G401.6 (cell line): ENCODE measurements at regions not wholly inside any gene's neighbourhood (a gene's known extent, or its start where the extent isn't known, plus 50 kb on each side); places are given as distances from the start of the nearest gene placed in this dataset.

ENCODE experiments used
- FAIRE-seq: peaks from 2 replicates; lab custom pipeline; 2012; peaks lifted over from hg19 to GRCh38; lab: Jason Lieb, UNC

DNA sequence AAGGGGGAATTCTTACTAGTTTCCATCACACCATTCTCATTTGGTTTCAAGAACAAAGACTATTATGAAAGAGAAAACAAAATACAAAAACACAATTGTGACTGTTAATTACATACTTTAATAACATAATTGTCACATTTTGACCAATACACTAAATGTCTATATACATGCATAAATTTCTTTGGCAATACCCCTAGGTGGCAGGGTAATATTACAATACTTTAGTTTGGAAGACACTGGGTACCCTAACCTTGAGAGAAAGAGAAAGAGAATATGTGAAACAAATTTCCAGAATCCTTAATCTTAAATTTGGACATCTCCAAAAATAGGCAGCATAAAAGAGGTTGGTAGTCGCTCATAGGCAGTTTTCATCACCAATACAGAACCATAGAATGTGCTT lies 619.6 kb upstream of the ADAMTS16 start:
- no peak for FAIRE-seq

DNA sequence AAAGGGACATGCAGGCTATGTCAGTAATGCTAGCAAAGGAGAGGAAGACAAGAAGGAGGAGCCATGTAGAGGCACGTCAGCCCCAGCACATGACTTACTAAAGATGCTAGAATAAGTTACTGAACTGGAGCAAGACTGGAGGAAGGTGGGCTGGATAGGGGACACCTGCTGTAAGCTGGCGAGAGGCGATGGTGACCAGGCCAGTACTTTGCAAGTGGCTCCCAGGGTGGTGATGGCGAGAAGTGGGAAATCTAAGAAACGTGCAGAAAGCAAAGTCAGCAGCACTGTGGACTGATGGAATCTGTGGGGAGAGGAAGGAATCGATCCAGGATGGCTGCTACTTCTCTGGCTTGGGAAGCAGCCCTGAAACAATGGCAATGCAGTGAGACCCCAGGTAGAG lies 617.1 kb upstream of the ADAMTS16 start:
- FAIRE-seq = no peak

DNA sequence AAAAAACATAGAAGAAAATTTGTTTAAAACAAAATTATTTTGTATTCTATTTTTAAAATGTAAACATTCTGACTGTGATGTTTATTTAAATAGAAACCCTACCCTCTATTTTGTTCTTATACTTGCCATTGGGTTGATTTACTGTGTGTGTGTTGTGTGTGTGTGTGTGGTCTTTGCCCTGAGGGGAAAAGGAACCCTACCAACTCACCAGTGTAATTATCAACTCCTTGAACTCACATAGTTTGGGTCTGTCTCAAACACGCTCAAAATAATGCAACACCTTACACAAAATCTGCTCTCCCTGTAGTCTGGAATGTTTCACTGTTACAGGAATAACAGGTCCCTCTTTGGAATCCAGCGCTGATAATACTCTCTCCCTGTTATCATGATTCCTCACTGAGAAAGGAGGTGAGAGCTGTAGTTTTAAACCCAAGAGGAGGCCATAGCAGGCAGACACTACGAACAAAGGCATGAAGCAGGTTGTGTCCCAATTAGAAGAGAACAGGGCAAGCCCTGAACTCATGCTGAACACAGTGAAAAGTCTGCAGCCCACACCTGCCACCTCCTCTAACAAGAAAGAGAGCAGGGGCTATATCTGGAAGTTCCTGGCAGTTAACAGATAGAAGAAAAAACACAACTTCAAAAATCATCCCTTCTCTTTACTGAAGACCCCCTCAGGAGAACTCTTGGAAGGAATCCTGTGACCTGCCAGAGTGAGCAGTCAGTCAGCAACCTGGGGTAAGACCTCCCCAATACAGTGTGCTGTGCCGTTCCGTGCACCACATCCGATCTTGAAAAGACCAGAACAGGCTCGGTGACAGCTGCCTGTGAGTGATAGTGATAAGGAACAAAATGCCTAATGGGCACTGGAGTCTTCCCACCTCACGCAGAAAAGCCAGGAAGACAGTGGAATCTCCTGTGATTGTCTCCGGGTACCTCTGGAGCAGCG lies 608.1 kb upstream of the ADAMTS16 start:
- FAIRE-seq = no peak

DNA sequence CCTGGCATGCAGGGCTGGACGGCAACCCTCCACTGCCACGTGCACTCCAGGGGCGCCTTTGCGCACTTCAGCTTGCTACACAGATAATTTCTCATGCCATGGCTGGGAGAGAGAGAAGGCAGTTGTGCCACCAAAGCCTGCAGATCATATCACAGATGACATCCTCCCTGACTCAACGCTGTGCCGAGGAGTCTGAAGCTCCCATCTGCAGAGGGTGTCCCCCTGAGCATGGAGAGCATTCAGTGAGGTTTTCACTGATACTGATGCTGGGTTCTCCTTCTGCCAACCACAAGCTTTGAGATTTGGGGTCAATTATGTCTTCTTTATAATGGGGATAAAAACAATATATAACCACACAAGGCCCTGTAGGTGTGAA lies 607.4 kb upstream of the ADAMTS16 start:
- FAIRE-seq = no peak

DNA sequence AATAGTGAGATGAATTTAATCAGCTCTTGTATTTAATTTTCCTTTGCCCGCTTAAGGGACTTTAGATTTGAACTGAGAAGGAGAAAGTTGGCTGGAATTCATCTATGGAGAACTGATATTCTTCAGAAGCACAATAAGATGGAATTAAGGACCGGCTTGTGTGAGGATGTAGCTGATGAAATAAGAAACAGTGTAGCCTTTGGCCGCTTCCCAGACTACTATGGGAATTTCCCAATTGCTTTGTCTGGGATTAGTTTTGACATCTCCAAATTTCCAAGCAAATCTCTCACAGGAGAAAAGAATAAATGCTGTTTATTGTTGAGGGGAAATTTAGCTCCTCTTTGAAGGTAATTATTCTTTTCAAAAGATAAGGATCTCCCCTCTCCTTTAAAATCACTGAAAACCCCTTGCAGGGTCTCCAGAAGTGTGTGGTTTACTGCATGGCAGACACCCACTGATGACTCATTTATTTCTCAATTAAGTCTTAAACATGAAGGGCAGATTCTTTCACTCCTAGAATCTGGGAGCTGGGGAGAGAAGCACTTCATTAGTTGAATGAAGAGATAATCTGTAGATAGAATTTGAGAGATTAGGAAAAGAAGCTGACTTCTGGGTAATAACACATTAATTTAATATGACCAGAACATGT lies 606.5 kb upstream of the ADAMTS16 start:
- FAIRE-seq = no peak

DNA sequence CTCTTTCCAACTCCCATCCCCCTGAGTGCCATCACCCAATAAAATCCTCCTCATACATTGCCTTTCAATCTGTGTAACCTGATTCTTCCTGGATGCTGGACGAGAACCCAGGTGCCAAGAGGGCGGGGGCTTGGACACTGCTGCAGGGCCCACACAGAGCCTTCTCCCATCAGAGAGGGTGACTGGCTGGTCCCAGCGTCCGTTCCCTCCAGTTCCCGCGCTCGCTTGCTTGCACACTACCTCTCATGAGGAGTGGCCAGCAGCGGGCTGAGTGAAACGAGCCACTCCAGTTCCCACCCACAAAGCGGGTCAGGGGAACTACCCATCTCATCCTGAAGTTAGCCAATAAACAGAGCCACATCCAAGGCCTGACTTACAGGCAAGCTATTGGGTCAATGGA lies 602.6 kb upstream of the ADAMTS16 start:
- no peak for FAIRE-seq

DNA sequence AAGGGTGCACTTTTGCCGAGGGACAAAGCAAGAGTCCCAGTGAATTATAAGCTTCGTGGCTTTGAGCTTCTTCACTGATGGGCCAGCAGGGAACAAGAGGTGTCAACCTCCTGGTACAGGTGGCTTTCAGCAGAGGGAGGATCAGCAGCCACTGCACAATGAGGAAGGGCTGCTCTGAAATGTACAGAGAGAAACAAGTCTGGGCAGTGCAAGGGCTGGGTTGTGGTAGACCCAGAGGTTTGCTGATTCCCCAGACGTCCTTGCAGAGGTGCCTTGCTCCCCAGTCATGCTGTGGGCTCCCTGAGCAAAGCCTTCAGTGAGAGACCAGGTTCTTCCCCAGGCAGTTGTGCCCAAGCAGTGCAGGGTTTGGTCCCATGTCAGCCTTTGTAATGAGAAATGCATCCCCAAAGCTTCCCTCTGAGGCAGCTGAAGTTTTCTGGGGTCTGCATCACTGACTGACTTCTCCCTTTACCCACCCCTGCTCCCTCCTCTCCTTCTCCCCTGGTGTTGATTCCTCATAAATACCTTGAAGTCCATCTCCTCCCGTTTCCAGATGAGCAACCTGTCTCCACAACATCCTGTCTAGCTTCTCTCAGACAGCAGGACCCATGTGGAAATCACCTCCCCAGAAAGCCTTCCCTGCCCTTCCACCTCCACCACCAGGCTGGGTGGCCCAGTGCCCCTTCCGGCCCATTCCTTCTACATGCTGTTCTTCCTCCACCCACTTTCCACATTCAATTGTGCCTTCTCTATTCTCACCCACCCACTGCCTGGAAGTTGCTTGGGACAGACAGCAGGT lies 599.6 kb upstream of the ADAMTS16 start:
- no peak for FAIRE-seq

- FAIRE-seq = no peak
Observed at GRCh38 chr5:4541334-4541733, 598.8 kb upstream of the ADAMTS16 start.

DNA sequence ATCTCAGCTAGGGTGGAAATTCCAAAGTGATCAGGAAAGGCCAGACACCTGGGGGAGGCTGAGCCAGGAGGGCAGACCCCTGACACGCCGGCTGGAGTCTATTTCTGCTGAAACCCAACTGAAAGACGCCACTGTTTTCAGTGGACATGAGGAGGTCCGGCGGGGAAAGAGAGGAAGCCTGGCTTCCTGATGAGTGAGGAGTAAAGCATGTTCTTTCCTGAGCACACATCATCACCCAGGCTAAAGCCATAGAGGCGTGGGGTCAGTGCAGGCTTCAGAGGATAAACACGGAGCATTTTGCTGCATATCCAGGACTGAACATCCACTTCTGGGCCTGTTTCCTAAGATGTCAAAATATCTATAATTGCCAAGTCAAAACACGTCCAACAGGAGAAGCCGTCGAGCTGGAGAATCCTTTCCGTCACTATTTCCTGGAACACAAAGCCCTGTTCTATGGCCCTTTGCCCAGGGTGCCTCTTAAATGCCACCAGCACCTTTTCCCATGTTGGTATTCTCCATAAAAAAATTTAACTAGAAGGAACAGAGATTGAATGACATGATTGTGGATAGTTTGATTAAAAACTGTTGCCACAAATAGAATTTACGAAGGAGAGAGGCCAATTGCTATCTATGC lies 597.9 kb upstream of the ADAMTS16 start:
- no peak for FAIRE-seq

DNA sequence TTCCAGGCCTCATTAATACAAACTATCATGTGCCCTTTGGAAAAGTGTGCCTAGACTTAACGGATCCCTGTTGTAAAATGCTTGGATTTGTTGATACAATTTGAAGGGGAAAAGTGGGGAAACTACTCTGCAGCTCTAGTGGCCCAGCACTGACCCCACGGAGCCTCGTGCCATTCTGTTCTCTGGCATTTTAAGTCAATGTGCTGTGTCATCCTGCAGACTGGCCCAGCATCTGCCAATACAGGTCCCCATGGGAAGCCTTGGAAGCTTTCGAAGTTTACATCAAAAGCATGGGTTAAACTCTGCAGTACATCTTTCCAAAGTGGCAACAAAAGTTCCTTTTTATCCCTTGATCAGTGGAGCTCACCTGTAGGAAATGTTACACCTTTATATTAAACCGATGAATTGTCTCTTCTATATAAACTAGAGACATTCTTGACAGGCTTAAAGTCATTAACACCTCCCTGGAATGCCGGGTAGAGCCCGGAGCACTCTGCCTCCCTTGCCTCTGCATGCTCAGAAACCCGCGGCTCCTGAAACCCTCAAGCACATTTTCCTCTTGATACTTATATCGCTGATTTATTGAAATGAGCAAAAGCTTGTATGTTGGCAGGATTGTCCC lies 596.0 kb upstream of the ADAMTS16 start:
- no peak for FAIRE-seq

- FAIRE-seq = no peak
Observed at GRCh38 chr5:4547547-4547946, 592.6 kb upstream of the ADAMTS16 start.

DNA sequence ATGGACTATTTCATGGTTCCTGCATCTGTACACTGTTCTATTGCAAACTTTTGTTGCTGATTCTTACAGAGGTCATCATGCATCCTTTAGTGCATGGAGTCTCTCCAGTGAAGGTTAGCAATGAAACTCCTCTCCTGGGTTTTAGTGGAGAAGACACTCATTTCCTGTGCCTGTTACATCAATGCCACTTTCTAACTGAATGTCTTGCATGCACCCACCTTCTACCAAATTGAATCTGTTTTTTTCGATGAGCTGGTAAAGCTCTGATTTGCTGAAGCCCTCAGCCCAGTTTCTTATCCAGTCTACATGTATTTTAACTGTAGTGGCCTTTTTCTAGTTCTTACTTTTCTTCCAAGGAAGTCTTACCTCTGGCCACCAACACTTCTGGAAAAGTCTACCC lies 591.8 kb upstream of the ADAMTS16 start:
- FAIRE-seq = no peak

- FAIRE-seq = no peak
Observed at GRCh38 chr5:4549351-4549750, 590.8 kb upstream of the ADAMTS16 start.

DNA sequence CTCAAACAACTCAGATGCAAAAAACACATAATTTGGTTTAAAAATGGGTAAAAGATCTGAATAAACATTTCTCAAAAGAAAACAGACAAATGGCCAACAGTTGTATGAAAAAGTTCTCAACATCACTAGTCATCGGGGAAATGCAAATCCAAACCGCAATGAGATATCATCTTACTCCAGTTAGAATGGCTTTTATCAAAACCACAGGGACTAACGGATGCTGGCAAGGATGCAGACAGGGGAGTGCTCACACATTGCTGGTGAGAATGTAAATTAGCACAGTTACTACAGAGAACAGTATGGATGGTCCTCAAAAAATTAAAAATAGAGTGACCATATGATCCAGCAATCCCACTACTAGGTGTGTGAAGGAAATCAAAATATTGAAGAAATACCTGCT lies 589.1 kb upstream of the ADAMTS16 start:
- FAIRE-seq = no peak

GRCh38 chr5:4553130-4553529 lies 587.0 kb upstream of the ADAMTS16 start:
- FAIRE-seq = no peak

DNA sequence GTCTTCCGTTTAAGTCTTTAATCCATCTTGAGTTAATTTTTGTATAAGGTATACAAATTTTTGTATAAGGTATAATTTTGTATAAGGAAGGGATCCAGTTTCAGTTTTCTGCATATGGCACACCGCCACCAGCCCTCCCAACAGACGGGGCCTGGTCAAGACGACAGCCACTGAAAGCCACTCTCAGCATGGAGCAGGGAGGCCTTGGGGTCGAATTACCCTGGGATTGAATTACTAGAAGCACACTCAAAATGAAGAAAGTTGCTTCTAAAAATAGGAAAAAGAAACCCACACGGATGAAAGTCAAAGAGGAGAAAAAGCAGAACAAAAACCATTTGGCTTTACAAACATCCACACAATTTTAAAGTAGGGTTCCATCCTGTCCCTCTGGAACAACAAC lies 586.2 kb upstream of the ADAMTS16 start:
- no peak for FAIRE-seq

DNA sequence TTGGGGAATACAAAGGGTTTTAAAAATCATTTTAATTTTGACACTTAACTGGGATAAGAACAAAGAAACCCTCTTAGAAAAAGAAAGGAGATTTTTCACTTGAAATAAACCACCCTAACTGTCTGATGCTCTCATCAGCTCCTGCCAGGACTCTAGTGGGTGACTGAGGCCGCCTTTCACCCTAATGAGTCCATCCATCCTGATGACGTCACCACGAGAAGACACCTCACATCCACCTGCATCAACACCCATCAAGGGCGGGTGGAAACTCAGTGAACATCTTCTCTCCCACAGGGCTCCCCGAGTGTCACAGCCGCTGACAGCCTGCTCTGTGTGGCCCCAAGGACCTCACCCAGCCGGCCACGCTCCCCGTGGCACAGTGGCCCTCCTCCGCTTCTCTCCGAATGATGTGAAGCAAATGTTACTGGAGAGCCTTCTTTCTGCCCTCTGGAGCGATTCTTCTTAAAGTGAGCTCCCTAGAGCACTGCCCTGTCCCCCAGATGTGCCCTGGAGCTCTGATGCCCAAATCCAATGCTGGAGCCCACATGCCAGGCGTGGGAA lies 584.3 kb upstream of the ADAMTS16 start:
- FAIRE-seq = no peak

DNA sequence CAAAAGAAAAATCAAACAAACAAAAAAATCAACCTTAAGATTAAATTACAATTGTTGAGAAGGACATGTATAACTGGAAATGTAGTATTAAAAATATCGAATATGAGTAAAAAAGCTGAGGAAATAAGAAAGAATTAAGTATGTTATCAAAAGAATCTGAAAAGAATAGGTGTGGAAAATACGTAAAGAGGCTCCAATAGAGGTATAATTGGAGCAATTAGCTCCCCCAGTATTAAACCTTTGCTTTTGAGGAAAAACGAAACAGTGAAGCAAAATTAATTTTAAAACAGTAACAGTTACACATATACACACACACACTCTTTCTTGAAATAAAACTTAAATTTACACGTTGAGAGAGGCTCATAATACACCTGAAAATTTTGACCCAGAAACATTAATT lies 578.7 kb upstream of the ADAMTS16 start:
- FAIRE-seq = no peak

DNA sequence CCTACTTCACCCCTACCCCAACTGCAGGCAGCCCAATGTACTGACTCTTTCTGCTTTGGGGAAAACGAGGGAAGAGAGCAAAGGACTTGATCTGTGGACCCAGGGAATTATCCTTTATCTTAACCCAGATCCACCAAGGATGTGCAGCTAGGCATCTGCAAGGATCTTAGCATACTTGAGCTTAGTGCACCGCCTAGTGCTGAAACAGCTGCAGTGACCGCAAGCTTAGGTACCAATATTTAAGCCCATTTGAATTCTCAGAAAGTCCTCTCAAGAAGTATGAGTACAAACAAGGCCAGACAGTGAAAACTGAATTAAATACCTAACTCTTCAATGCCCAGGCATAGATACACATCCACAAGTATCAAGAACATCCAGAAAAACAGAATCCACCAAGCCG lies 576.7 kb upstream of the ADAMTS16 start:
- no peak for FAIRE-seq

GRCh38 chr5:4570047-4570995 lies 569.8 kb upstream of the ADAMTS16 start:
- FAIRE-seq = no peak
